Activated T-helper 17 cell treated with anti-CD3 and anti-CD28 coated beads, Interleukin-2, amount 50 U/mL, for 72 hours (primary cell): ENCODE measurements at regions not wholly inside any gene's neighbourhood (a gene's known extent, or its start where the extent isn't known, plus 50 kb on each side); places are given as distances from the start of the nearest gene placed in this dataset.
A peak's percentile ranks its signal among the peaks of the same experiment; 100 is the strongest.

ENCODE experiments used
- ATAC-seq: fragments of 150-1000 bp; cut with Tn5 transposase; replicated peaks from 2 replicates; pipeline ENCODE4 v1.10.0; 2021; ENCODE audit warnings: mild to moderate bottlenecking, moderate library complexity
- H3K27ac Mint-ChIP-seq: one replicate; pipeline ENCODE4 v1.8.0; 2022; ENCODE audit warnings: mixed read lengths
- H3K27me3 Mint-ChIP-seq: one replicate; pipeline ENCODE4 v1.8.0; 2022; ENCODE audit warnings: mixed read lengths
- H3K36me3 Mint-ChIP-seq: one replicate; pipeline ENCODE4 v1.8.0; 2022; ENCODE audit warnings: low read depth, mild to moderate bottlenecking, mixed read lengths
- H3K4me1 Mint-ChIP-seq: one replicate; pipeline ENCODE4 v1.8.0; 2022; ENCODE audit warnings: mixed read lengths
- H3K4me3 Mint-ChIP-seq: one replicate; pipeline ENCODE4 v1.8.0; 2022; ENCODE audit warnings: mild to moderate bottlenecking, mixed read lengths
- H3K9me3 Mint-ChIP-seq: one replicate; pipeline ENCODE4 v1.8.0; 2022; ENCODE audit warnings: mixed read lengths

GRCh38 chrX:49773993-49774392 lies 55.1 kb upstream of the PAGE4 start:
- H3K27me3 Mint-ChIP-seq: peaks cover 13% of the 10 kb centered on the region
- H3K9me3 Mint-ChIP-seq: no peaks in the 10 kb centered on the region
- no peak overlapping the region for H3K27ac Mint-ChIP-seq
- H3K36me3 Mint-ChIP-seq: no peaks in the 10 kb centered on the region
- no peak overlapping the region for H3K4me3 Mint-ChIP-seq
- no peaks in the 10 kb centered on the region for H3K4me1 Mint-ChIP-seq
- ATAC-seq: no peak

- H3K9me3 Mint-ChIP-seq: no peaks in the 10 kb centered on the region
- H3K27ac Mint-ChIP-seq: no peak overlapping the region
- H3K4me1 Mint-ChIP-seq: no peaks in the 10 kb centered on the region
- no peaks in the 10 kb centered on the region for H3K36me3 Mint-ChIP-seq
- H3K27me3 Mint-ChIP-seq: peaks cover 8% of the 10 kb centered on the region
- no peak for ATAC-seq
- H3K4me3 Mint-ChIP-seq: no peak overlapping the region
Measured at GRCh38 chrX:49767236-49767635, 61.9 kb upstream of the PAGE4 start.

- no peaks in the 10 kb centered on the region for H3K36me3 Mint-ChIP-seq
- no peak for ATAC-seq
- no peaks in the 10 kb centered on the region for H3K9me3 Mint-ChIP-seq
- no peak overlapping the region for H3K4me3 Mint-ChIP-seq
- H3K27ac Mint-ChIP-seq: no peak overlapping the region
- H3K4me1 Mint-ChIP-seq: no peaks in the 10 kb centered on the region
- no peaks in the 10 kb centered on the region for H3K27me3 Mint-ChIP-seq
Measured at GRCh38 chrX:49762175-49762720, 66.5 kb upstream of the PAGE1 start.

GRCh38 chrX:49761481-49761880 lies 65.7 kb upstream of the PAGE1 start:
- Mint-ChIP-seq H3K27me3 (no peaks in the 10 kb centered on the region), H3K9me3 (no peaks in the 10 kb centered on the region), H3K27ac (no peak overlapping the region), H3K4me1 (no peaks in the 10 kb centered on the region), H3K36me3 (no peaks in the 10 kb centered on the region), H3K4me3 (no peak overlapping the region)
- no peak for ATAC-seq

- H3K27me3 Mint-ChIP-seq: no peaks in the 10 kb centered on the region
- no peak overlapping the region for H3K27ac Mint-ChIP-seq
- H3K4me3 Mint-ChIP-seq: no peak overlapping the region
- H3K4me1 Mint-ChIP-seq: no peaks in the 10 kb centered on the region
- no peak for ATAC-seq
- no peaks in the 10 kb centered on the region for H3K36me3 Mint-ChIP-seq
- no peaks in the 10 kb centered on the region for H3K9me3 Mint-ChIP-seq
Measured at GRCh38 chrX:49760290-49760890, 64.6 kb upstream of the PAGE1 start.

GRCh38 chrX:49756692-49757091 lies 60.9 kb upstream of the PAGE1 start:
- ATAC-seq: no peak
- Mint-ChIP-seq H3K36me3 (no peaks in the 10 kb centered on the region), H3K27me3 (no peaks in the 10 kb centered on the region)

GRCh38 chrX:49754233-49754857 lies 58.6 kb upstream of the PAGE1 start:
- peak; percentile 65 for ATAC-seq
- Mint-ChIP-seq H3K27ac (no peak overlapping the region), H3K4me3 (no peak overlapping the region)

More at GRCh38 chrX:49756692-49757091, 60.9 kb upstream of the PAGE1 start:
- H3K9me3 Mint-ChIP-seq: no peaks in the 10 kb centered on the region
- no peaks in the 10 kb centered on the region for H3K4me1 Mint-ChIP-seq
- H3K27ac Mint-ChIP-seq: no peak overlapping the region
- no peak overlapping the region for H3K4me3 Mint-ChIP-seq

GRCh38 chrX:49753691-49754090 lies 57.9 kb upstream of the PAGE1 start:
- H3K27ac Mint-ChIP-seq: no peak overlapping the region
- H3K4me1 Mint-ChIP-seq: no peaks in the 10 kb centered on the region
- no peaks in the 10 kb centered on the region for H3K36me3 Mint-ChIP-seq
- no peak for ATAC-seq
- no peak overlapping the region for H3K4me3 Mint-ChIP-seq
- no peaks in the 10 kb centered on the region for H3K9me3 Mint-ChIP-seq
- peaks cover 12% of the 10 kb centered on the region for H3K27me3 Mint-ChIP-seq

More at GRCh38 chrX:49754233-49754857, 58.6 kb upstream of the PAGE1 start:
- Mint-ChIP-seq H3K27me3 (peaks cover 8% of the 10 kb centered on the region), H3K9me3 (no peaks in the 10 kb centered on the region), H3K4me1 (no peaks in the 10 kb centered on the region), H3K36me3 (no peaks in the 10 kb centered on the region)

GRCh38 chrX:49748211-49748956 lies 52.6 kb upstream of the PAGE1 start:
- H3K4me1 Mint-ChIP-seq: no peaks in the 10 kb centered on the region
- H3K27me3 Mint-ChIP-seq: peaks cover 22% of the 10 kb centered on the region
- no peaks in the 10 kb centered on the region for H3K9me3 Mint-ChIP-seq
- H3K27ac Mint-ChIP-seq: no peak overlapping the region
- no peak for ATAC-seq
- H3K4me3 Mint-ChIP-seq: no peak overlapping the region
- H3K36me3 Mint-ChIP-seq: no peaks in the 10 kb centered on the region

GRCh38 chrX:49746306-49746705 lies 50.5 kb upstream of the PAGE1 start:
- no peak overlapping the region for H3K4me3 Mint-ChIP-seq
- H3K9me3 Mint-ChIP-seq: no peaks in the 10 kb centered on the region
- H3K27me3 Mint-ChIP-seq: peaks cover 23% of the 10 kb centered on the region
- no peak overlapping the region for H3K27ac Mint-ChIP-seq
- H3K4me1 Mint-ChIP-seq: no peaks in the 10 kb centered on the region
- no peak for ATAC-seq
- no peaks in the 10 kb centered on the region for H3K36me3 Mint-ChIP-seq
